ENCODE measurements at regions not wholly inside any gene's neighbourhood (a gene's known extent, or its start where the extent isn't known, plus 50 kb on each side); places are given as distances from the start of the nearest gene placed in this dataset.

DNA sequence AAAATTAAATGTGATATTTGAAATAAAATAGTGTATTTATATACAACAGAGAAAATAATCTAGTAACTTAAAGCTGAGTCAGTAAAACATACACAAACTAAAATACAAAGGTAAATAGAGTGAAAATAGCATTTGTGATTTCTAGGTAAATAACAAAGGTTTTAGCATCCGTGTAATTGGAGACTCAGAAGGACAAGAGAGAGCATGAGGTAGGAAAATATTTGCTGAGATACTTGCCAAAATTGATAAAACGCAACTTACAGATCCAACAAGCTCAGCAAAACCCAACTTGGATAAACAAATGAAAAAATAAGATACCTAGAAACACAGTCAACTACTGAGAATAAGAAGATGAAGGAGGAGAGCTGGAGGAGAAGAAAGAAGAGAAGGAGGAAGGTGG, 634.7 kb upstream of the CCDC179 start:
- no peak for DNase-seq

DNA sequence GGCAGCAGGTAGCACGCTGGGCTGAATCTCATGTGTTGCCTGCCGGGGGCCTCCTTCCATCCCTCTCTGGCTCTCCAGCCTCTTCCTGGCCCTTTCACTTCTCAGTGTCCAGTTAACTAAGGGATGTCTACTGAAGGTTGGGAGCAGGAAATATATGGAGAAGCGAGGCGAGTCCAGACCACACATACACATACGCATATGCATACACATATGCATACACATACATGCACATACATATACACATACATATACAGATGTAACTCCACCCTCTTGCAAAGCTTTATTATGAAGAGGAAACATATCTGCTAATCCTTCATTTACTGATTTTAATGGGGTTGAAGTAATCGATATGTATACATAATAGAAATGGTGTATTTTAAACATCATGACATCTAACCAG, 636.1 kb upstream of the CCDC179 start:
- DNase-seq = no peak

DNA sequence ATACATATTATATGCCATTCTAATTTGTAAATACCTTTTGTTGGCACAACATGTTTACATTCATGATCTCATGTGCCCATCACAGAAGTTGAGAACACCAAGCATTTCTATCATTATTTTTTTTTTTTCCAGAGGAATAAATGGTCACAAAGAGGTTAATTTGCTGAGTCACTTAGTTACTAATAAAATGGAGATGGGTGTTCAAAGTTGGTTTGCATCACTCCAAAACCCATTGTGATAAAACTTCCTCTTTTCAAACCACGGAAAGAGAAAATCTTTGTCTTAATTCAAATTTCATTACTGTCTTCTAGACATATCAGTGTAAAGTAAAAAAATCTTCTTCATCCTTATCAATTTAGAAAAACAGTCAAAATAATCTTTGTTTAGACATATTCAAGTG, 636.8 kb upstream of the CCDC179 start:
- peak; percentile 71 for DNase-seq

DNA sequence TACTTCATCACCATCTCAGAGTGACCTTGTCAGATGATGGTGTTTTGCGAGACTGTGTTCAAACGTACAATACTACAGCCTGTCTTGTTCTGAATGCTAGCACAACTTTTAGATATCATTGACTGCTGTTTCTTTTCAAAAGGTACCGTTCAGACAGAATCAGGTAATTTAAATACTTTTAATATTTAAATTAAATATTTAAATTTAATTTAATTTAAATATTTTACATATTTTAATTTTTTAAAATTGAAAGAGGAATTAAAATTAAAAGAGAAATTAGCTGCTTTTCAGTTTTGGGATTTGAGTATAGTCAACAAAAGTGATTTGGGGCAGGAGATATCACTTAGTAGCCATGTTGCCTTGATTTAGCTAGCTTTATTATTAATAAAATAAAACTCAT, 642.1 kb upstream of the CCDC179 start:
- DNase-seq = no peak

GRCh38 chr11:23502826-23503225, 642.6 kb upstream of the CCDC179 start:
- DNase-seq = no peak

DNA sequence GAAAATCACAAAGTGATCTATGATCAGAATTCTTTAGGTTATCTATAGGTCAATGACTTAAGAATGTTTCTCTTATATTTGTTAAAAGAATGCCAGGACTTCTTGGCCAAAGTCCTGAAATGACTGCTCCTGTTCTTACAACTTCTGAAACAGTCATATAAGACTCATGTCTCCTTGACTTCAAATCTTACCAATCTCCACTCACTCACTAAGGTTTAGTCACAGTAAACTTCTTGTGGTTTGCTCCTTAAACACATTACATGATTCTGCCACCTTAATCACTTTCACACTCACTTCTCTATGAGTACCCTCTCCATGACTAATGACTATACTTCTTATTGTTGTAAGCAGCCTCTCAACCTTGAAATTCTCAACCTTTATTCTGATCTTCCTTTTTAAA, 648.7 kb upstream of the CCDC179 start:
- peak; percentile 1 for DNase-seq

- DNase-seq = no peak
Observed at GRCh38 chr11:23509821-23510220, 649.5 kb upstream of the CCDC179 start.

GRCh38 chr11:23519194-23519593, 658.9 kb upstream of the CCDC179 start:
- DNase-seq = no peak

GRCh38 chr11:23520226-23520960, 660.1 kb upstream of the CCDC179 start:
- no peak for DNase-seq

DNA sequence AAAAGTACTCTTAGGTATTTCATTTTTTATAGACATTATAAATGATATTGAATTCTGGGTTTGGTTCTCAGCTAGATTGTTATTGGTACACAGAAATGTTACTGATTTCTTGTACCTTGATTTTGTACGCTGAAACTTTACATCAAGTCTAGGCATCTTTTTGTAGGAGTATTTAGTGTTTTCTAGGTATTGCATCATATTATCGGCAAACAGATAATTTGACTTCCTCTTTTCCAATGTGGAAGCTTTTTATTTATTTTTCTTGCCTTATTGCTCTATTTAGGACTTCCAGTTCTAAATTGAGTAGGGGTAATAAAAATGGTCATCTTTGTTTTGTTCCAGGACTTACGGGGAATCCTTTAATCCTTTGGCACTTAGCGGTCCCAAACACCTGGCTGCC, 676.6 kb upstream of the CCDC179 start:
- DNase-seq = no peak

- no peak for DNase-seq
Observed at GRCh38 chr11:23539556-23539955, 679.3 kb upstream of the CCDC179 start.

DNA sequence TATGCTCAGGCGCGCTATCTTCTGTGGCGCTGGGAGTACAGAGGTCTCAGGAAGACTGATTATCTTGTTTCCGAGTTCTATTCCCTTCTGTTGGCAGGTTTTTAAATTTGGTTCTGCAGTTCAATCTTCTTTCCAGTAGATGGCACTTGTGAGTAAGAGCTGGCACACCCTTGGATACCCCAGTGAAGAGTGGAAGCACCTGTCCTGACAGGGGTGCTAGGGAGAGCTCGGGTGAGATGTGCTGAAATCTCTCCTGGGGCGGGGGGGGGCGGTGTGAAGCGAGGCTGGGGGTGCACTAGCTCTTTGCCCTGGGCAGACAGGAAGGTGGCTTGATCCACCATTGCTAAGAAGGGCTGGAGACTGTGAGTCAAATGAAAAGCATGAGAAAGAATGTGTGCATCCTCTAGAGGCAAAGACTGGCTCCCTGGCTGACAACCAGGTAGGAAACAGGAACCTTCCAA, 679.9 kb upstream of the CCDC179 start:
- DNase-seq = peak; percentile 75

GRCh38 chr11:23542189-23542588, 681.9 kb upstream of the CCDC179 start:
- DNase-seq = no peak

- no peak for DNase-seq
Observed at GRCh38 chr11:23542816-23543215, 682.5 kb upstream of the CCDC179 start.

GRCh38 chr11:23543651-23544222, 683.5 kb upstream of the CCDC179 start:
- DNase-seq = no peak

- DNase-seq = peak; percentile 65
Observed at GRCh38 chr11:23551706-23552105, 691.4 kb upstream of the CCDC179 start.

GRCh38 chr11:23554002-23554401, 693.7 kb upstream of the CCDC179 start:
- no peak for DNase-seq

GRCh38 chr11:23555085-23555484, 694.8 kb upstream of the CCDC179 start:
- no peak for DNase-seq

GRCh38 chr11:23556163-23556750, 696.0 kb upstream of the CCDC179 start:
- no peak for DNase-seq

GRCh38 chr11:23563591-23563990, 703.3 kb upstream of the CCDC179 start:
- no peak for DNase-seq

DNA sequence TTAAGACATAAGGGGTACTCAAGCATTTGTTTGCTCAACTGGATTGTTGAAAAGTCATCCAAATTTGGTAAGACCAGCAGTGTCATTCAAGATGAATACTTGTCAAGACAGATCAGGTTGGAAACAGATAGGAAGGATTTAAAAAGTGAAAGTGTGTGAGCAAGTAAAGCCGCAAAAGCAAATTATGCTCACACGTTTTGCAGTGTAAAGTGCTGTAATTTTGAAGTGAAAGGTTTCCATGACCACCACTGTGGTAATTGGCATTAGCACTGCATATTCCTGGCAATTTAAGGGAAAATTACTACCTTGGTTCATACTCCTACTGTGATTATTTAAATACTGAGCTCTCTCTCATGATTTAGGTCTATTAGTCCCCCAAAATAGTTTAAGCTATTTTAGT, 704.1 kb upstream of the CCDC179 start:
- DNase-seq = no peak

- DNase-seq = no peak
Observed at GRCh38 chr11:23569134-23569533, 708.9 kb upstream of the CCDC179 start.

- peak; percentile 20 for DNase-seq
Observed at GRCh38 chr11:23569547-23569946, 709.3 kb upstream of the CCDC179 start.

- DNase-seq = no peak
Observed at GRCh38 chr11:23570828-23571227, 710.6 kb upstream of the CCDC179 start.

All from hematopoietic multipotent progenitor cell treated with erythropoietin and hydrocortisone succinate and interleukin-3 and kit ligand, for 4 days (in vitro differentiated cells).